CD4-positive, alpha-beta T cell treated with Interleukin-17A for 1 hour (primary cell): ENCODE measurements at regions not wholly inside any gene's neighbourhood (a gene's known extent, or its start where the extent isn't known, plus 50 kb on each side); places are given as distances from the start of the nearest gene placed in this dataset.
"Not testable (repeated sequence)": the region's sequence is repeated elsewhere in the genome, so short reads cannot be mapped to it uniquely, and the experiment has no call there.

Experiments used
- DNase-seq: peaks from one replicate; pipeline ENCODE4 v3.0.0-alpha.2; 2020

GRCh38 chr22:16659273-16659834, 66.7 kb upstream of the CCT8L2 start:
- DNase-seq: not testable (repeated sequence)

GRCh38 chr22:16658068-16658467, 65.5 kb upstream of the CCT8L2 start:
- DNase-seq: no peak

GRCh38 chr22:16654882-16655281, 62.3 kb upstream of the CCT8L2 start:
- DNase-seq: no peak

- DNase-seq: not testable (repeated sequence)
Observed at GRCh38 chr22:16654336-16654735, 61.7 kb upstream of the CCT8L2 start.

GRCh38 chr22:16653222-16653621, 60.6 kb upstream of the CCT8L2 start:
- not testable (repeated sequence) for DNase-seq

- DNase-seq: no peak
Observed at GRCh38 chr22:16651217-16651616, 58.6 kb upstream of the CCT8L2 start.
